CD4-positive, alpha-beta T cell treated with Interleukin-6 for 4 hours (primary cell): ENCODE measurements at regions not wholly inside any gene's neighbourhood (a gene's known extent, or its start where the extent isn't known, plus 50 kb on each side); places are given as distances from the start of the nearest gene placed in this dataset.

ENCODE experiments used
- DNase-seq: peaks from one replicate; pipeline ENCODE4 v3.0.0-alpha.2; 2020; ENCODE audit warnings: mixed read lengths

- DNase-seq = no peak
Observed at GRCh38 chr13:63208826-63209225, 1793.2 kb upstream of the PCDH20 start.

- no peak for DNase-seq
Observed at GRCh38 chr13:63206461-63206860, 1790.8 kb upstream of the PCDH20 start.

GRCh38 chr13:63201493-63201892, 1785.8 kb upstream of the PCDH20 start:
- no peak for DNase-seq

GRCh38 chr13:63199508-63199907, 1783.9 kb upstream of the PCDH20 start:
- DNase-seq = no peak

- DNase-seq = no peak
Observed at GRCh38 chr13:63198071-63198470, 1782.4 kb upstream of the PCDH20 start.

GRCh38 chr13:63195726-63196125, 1780.1 kb upstream of the PCDH20 start:
- no peak for DNase-seq

- DNase-seq = no peak
Observed at GRCh38 chr13:63190742-63191141, 1775.1 kb upstream of the PCDH20 start.

GRCh38 chr13:63190219-63190618, 1774.6 kb upstream of the PCDH20 start:
- DNase-seq = no peak

- DNase-seq = no peak
Observed at GRCh38 chr13:63189712-63190111, 1774.1 kb upstream of the PCDH20 start.

GRCh38 chr13:63184693-63185092, 1769.0 kb upstream of the PCDH20 start:
- no peak for DNase-seq

- no peak for DNase-seq
Observed at GRCh38 chr13:63175536-63175935, 1759.9 kb upstream of the PCDH20 start.

GRCh38 chr13:63167699-63168337, 1752.2 kb upstream of the PCDH20 start:
- DNase-seq = no peak

GRCh38 chr13:63166345-63166744, 1750.7 kb upstream of the PCDH20 start:
- DNase-seq = no peak

GRCh38 chr13:63163903-63164302, 1748.3 kb upstream of the PCDH20 start:
- no peak for DNase-seq

GRCh38 chr13:63161219-63161618, 1745.6 kb upstream of the PCDH20 start:
- DNase-seq = no peak

- no peak for DNase-seq
Observed at GRCh38 chr13:63156816-63157215, 1741.2 kb upstream of the PCDH20 start.

GRCh38 chr13:63149375-63149774, 1733.7 kb upstream of the PCDH20 start:
- DNase-seq = no peak

GRCh38 chr13:63139277-63139676, 1723.6 kb upstream of the PCDH20 start:
- no peak for DNase-seq

- DNase-seq = no peak
Observed at GRCh38 chr13:63129995-63130394, 1714.3 kb upstream of the PCDH20 start.

GRCh38 chr13:63128716-63129115, 1713.1 kb upstream of the PCDH20 start:
- DNase-seq = no peak

- no peak for DNase-seq
Observed at GRCh38 chr13:63124863-63125262, 1709.2 kb upstream of the PCDH20 start.

- no peak for DNase-seq
Observed at GRCh38 chr13:63120883-63121282, 1705.2 kb upstream of the PCDH20 start.

- DNase-seq = no peak
Observed at GRCh38 chr13:63117710-63118109, 1702.1 kb upstream of the PCDH20 start.

- no peak for DNase-seq
Observed at GRCh38 chr13:63112799-63113395, 1697.2 kb upstream of the PCDH20 start.

- no peak for DNase-seq
Observed at GRCh38 chr13:63110466-63110865, 1694.8 kb upstream of the PCDH20 start.
